Neuronal stem cell (in vitro differentiated cells): ENCODE measurements at regions not wholly inside any gene's neighbourhood (a gene's known extent, or its start where the extent isn't known, plus 50 kb on each side); places are given as distances from the start of the nearest gene placed in this dataset.

Experiments used
- DNase-seq: peaks from one replicate; pipeline ENCODE4 v3.0.0-alpha.2; 2013; ENCODE audit warnings: low spot score
- H2AFZ ChIP-seq: one replicate; pipeline ENCODE4 v1.6.1; 2013; ENCODE audit warnings: mild to moderate bottlenecking, low read length, inconsistent platforms
- H2AK5ac ChIP-seq: 2 replicates; pipeline ENCODE4 v1.6.1; 2013; ENCODE audit warnings: low read depth, mild to moderate bottlenecking, inconsistent platforms, low read length, moderate library complexity, mixed read lengths
- H2BK120ac ChIP-seq: 2 replicates; pipeline ENCODE4 v1.6.1; 2013; ENCODE audit warnings: low read depth, mild to moderate bottlenecking, inconsistent platforms, low read length, moderate library complexity, mixed read lengths
- H2BK12ac ChIP-seq: one replicate; pipeline ENCODE4 v1.6.1; 2013; ENCODE audit warnings: low read length, inconsistent platforms
- H2BK15ac ChIP-seq: 2 replicates; pipeline ENCODE4 v1.6.1; 2013; ENCODE audit warnings: mild to moderate bottlenecking, low read length, inconsistent platforms, mixed read lengths
- H2BK5ac ChIP-seq: one replicate; pipeline ENCODE4 v1.6.1; 2013; ENCODE audit warnings: inconsistent platforms, mild to moderate bottlenecking, low read length, moderate library complexity
- H3K14ac ChIP-seq: one replicate; pipeline ENCODE4 v1.6.1; 2013; ENCODE audit warnings: low read length, inconsistent platforms
- H3K18ac ChIP-seq: 2 replicates; pipeline ENCODE4 v1.6.1; 2013; ENCODE audit warnings: low read length, inconsistent platforms
- H3K23ac ChIP-seq: 2 replicates; pipeline ENCODE4 v1.6.1; 2013; ENCODE audit warnings: low read depth, mild to moderate bottlenecking, mixed read lengths, low read length, inconsistent platforms; ENCODE audit not compliant: poor library complexity
- H3K27ac ChIP-seq: replicated peaks from 3 replicates; pipeline ENCODE4 v1.5.1; 2013; ENCODE audit warnings: low read length, inconsistent platforms
- H3K27me3 ChIP-seq, 3 experiments: 2 replicates each; pipeline ENCODE4 v1.6.1; 2013; ENCODE audit warnings: low read length in 3 of 3, mild to moderate bottlenecking in 2 of 3, inconsistent platforms in 1 of 3, low read depth in 1 of 3, mixed read lengths in 1 of 3, moderate library complexity in 1 of 3; ENCODE audit not compliant: control insufficient read depth in 3 of 3, insufficient read depth in 3 of 3
- H3K36me3 ChIP-seq, 2 donors: replicated peaks in 1 of 2; 2 replicates each; pipeline ENCODE4 v1.6.1; 2013; ENCODE audit warnings: low read length in 2 of 2; ENCODE audit not compliant: control insufficient read depth in 2 of 2, insufficient read depth in 2 of 2
- H3K4ac ChIP-seq: 2 replicates; pipeline ENCODE4 v1.6.1; 2013; ENCODE audit warnings: inconsistent platforms, mild to moderate bottlenecking, low read length, moderate library complexity
- H3K4me1 ChIP-seq, 2 donors: 1 replicate in 1 of 2; 2 replicates in 1 of 2; pipeline ENCODE4 v1.6.1; 2013; ENCODE audit warnings: low read length in 2 of 2, low read depth in 1 of 2; ENCODE audit not compliant: control insufficient read depth in 2 of 2, insufficient read depth in 1 of 2
- H3K4me2 ChIP-seq: one replicate; pipeline ENCODE4 v1.6.1; 2013; ENCODE audit warnings: mild to moderate bottlenecking, low read length, inconsistent platforms; ENCODE audit not compliant: insufficient read depth, poor library complexity, severe bottlenecking
- H3K4me3 ChIP-seq, 2 donors: 2 replicates each; pipeline ENCODE4 v1.5.1; 2013; ENCODE audit warnings: low read length in 2 of 2, mild to moderate bottlenecking in 2 of 2, inconsistent platforms in 1 of 2, moderate library complexity in 1 of 2
- H3K79me1 ChIP-seq: one replicate; pipeline ENCODE4 v1.6.1; 2013; ENCODE audit warnings: low read depth, mild to moderate bottlenecking, inconsistent platforms, low read length, moderate library complexity
- H3K9ac ChIP-seq: one replicate; pipeline ENCODE4 v1.6.1; 2013; ENCODE audit warnings: mild to moderate bottlenecking, low read depth, low read length, inconsistent platforms; ENCODE audit not compliant: poor library complexity
- H3K9me3 ChIP-seq, 2 donors: replicated peaks in 1 of 2; 2 replicates each; pipeline versions ENCODE3 to v1.6.1; 2013; ENCODE audit warnings: low read length in 2 of 2, mild to moderate bottlenecking in 2 of 2, inconsistent platforms in 1 of 2, low read depth in 1 of 2, mixed read lengths in 1 of 2, moderate library complexity in 1 of 2; ENCODE audit not compliant: control insufficient read depth in 2 of 2, insufficient read depth in 1 of 2
- H4K8ac ChIP-seq: one replicate; pipeline ENCODE4 v1.6.1; 2013; ENCODE audit warnings: low read depth, mild to moderate bottlenecking, inconsistent platforms, low read length, moderate library complexity
- H4K91ac ChIP-seq: one replicate; pipeline ENCODE4 v1.6.1; 2013; ENCODE audit warnings: low read length, low read depth, mild to moderate bottlenecking, inconsistent platforms; ENCODE audit not compliant: poor library complexity
- WGBS, 2 donors: extraction: QIAGEN DNeasy Blood & Tissue Kit; methylation state at CpG; one replicate each; pipeline ENCODE4 v1.1.7; 2013; ENCODE audit warnings: missing lambda C conversion rate in 2 of 2, mixed read lengths in 1 of 2; ENCODE audit not compliant: insufficient read length in 2 of 2, insufficient replicate concordance in 1 of 2; ENCODE audit errors: extremely low coverage in 2 of 2; 5-methylcytosine and 5-hydroxymethylcytosine counted together

GRCh38 chr13:75993241-75993640 lies 357.1 kb downstream of the LMO7 start:
- no peak overlapping the region for H3K4me3 ChIP-seq
- H4K91ac ChIP-seq: no peak overlapping the region
- peaks cover 0 to 1% of the 10 kb centered on the region in 2 donors for H3K9me3 ChIP-seq
- no peak overlapping the region for H3K23ac ChIP-seq
- no peak overlapping the region for H3K18ac ChIP-seq
- H3K4me1 ChIP-seq: no peaks in the 10 kb centered on the region
- no peak overlapping the region for H4K8ac ChIP-seq
- no peak overlapping the region for H3K4me2 ChIP-seq
- H2BK5ac ChIP-seq: no peak overlapping the region
- no peak overlapping the region for H2BK12ac ChIP-seq
- no peak overlapping the region for H2AK5ac ChIP-seq
- DNase-seq: no peak
- no peak overlapping the region for H3K4ac ChIP-seq
- H3K14ac ChIP-seq: no peak overlapping the region
- no peak overlapping the region for H3K9ac ChIP-seq
- H3K27me3 ChIP-seq: peaks cover 0 to 2% (median 0%) of the 10 kb centered on the region in 3 experiments
- H3K36me3 ChIP-seq: no peaks in the 10 kb centered on the region
- WGBS, 2 donors: no CpG with 5 or more reads among the region's 3 CpGs
- H2BK120ac ChIP-seq: no peak overlapping the region
- no peak overlapping the region for H2AFZ ChIP-seq
- H3K27ac ChIP-seq: no peak overlapping the region
- no peaks in the 10 kb centered on the region for H3K79me1 ChIP-seq
- no peak overlapping the region for H2BK15ac ChIP-seq

DNA sequence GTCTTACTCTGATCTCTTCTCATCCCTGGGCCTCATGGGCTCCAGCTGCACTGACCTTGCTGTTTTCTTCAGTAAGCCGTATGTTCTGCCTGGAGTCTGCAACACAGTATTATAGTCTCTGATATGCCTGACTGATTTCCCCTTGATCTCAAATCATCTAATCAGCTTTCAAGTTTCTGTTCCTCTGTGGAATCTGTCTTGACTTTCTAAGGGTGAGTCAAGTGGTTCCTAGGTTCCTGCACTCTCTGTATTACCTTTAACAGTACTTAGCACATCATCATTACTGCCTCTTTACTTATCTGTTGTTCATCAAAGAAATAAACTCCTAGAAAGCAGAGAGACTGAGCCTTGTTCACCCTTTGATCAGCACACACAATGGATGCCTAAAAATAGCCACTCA lies 350.7 kb downstream of the LMO7 start:
- no peak overlapping the region for H4K8ac ChIP-seq
- H2BK15ac ChIP-seq: no peak overlapping the region
- no peak overlapping the region for H2BK5ac ChIP-seq
- no peak overlapping the region for H3K18ac ChIP-seq
- H3K4me1 ChIP-seq: no peaks in the 10 kb centered on the region
- no peak overlapping the region for H3K4me2 ChIP-seq
- H2BK12ac ChIP-seq: no peak overlapping the region
- no peak for DNase-seq
- no peak overlapping the region for H2AK5ac ChIP-seq
- no peaks in the 10 kb centered on the region for H3K79me1 ChIP-seq
- no peaks in the 10 kb centered on the region for H3K27me3 ChIP-seq
- H3K9ac ChIP-seq: no peak overlapping the region
- no peak overlapping the region for H3K4ac ChIP-seq
- H2AFZ ChIP-seq: no peak overlapping the region
- no peaks in the 10 kb centered on the region for H3K9me3 ChIP-seq
- H3K4me3 ChIP-seq: no peak overlapping the region
- no peaks in the 10 kb centered on the region for H3K36me3 ChIP-seq
- H4K91ac ChIP-seq: no peak overlapping the region
- no CpG with 5 or more reads among the region's 1 CpG for WGBS, 2 donors
- no peak overlapping the region for H3K14ac ChIP-seq
- H2BK120ac ChIP-seq: no peak overlapping the region
- H3K27ac ChIP-seq: no peak overlapping the region
- no peak overlapping the region for H3K23ac ChIP-seq

DNA sequence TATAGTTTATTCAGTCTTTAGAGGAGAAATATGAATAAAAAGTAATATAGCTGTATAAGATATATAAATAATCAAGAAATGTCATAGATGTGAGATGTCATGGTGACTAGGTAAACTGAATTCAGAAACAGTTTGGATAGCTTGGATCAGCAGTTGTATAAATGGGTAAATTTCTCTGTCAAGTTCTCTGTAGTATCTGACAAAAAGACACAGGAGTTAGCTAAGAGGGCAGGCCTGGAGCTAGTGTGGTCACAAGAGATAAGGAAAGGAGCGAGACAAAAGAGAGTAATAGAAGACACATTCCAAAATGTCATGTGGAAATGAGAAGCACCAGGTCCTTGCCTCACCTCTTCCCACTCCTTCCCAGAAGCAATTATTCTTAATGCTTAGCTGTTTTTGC lies 349.0 kb downstream of the LMO7 start:
- Histone ChIP-seq H3K23ac (no peak overlapping the region), H3K4me2 (no peak overlapping the region), H3K14ac (no peak overlapping the region), H4K91ac (no peak overlapping the region), H2BK12ac (no peak overlapping the region), H3K4me1 (no peaks in the 10 kb centered on the region), H3K9ac (no peak overlapping the region), H3K18ac (no peak overlapping the region), H2AFZ (no peak overlapping the region), H3K27me3 (no peaks in the 10 kb centered on the region), H2AK5ac (no peak overlapping the region), H4K8ac (no peak overlapping the region), H3K36me3 (no peaks in the 10 kb centered on the region), H3K27ac (no peak overlapping the region), H3K9me3 (no peaks in the 10 kb centered on the region), H2BK15ac (no peak overlapping the region), H2BK5ac (no peak overlapping the region), H3K79me1 (no peaks in the 10 kb centered on the region), H3K4ac (no peak overlapping the region), H2BK120ac (no peak overlapping the region), H3K4me3 (no peak overlapping the region)
- no CpG with 5 or more reads among the region's 1 CpG for WGBS, 2 donors
- no peak for DNase-seq

DNA sequence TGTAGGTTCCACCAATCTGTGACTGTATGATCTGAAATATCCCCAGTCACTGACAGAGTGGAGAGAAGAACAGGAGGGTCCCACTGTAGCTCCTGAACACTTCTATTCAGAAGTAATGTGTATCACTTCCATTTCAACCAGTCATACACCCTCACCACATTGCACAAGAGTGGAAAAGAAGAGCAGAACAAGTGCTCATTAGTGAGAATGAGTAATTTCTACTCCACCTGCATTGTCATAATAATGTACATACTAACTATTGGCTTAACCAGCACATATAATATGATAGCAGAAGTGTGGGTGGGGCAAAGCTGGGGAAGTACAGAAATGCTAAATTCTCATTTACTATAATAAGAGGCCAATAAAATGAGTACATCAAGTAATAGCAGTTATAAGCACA lies 342.7 kb downstream of the LMO7 start:
- no peaks in the 10 kb centered on the region for H3K36me3 ChIP-seq
- no peak overlapping the region for H4K91ac ChIP-seq
- no peak for DNase-seq
- no peak overlapping the region for H2AK5ac ChIP-seq
- H3K18ac ChIP-seq: no peak overlapping the region
- no peak overlapping the region for H2BK120ac ChIP-seq
- H3K4me1 ChIP-seq: no peaks in the 10 kb centered on the region
- H3K9me3 ChIP-seq: peaks cover 0 to 2% of the 10 kb centered on the region in 2 donors
- H3K4ac ChIP-seq: no peak overlapping the region
- H3K27me3 ChIP-seq: no peaks in the 10 kb centered on the region
- H3K4me2 ChIP-seq: no peak overlapping the region
- no peak overlapping the region for H2BK15ac ChIP-seq
- no peak overlapping the region for H3K23ac ChIP-seq
- H2AFZ ChIP-seq: no peak overlapping the region
- H3K4me3 ChIP-seq: no peak overlapping the region
- H2BK12ac ChIP-seq: no peak overlapping the region
- no peak overlapping the region for H2BK5ac ChIP-seq
- H3K27ac ChIP-seq: no peak overlapping the region
- H3K14ac ChIP-seq: no peak overlapping the region
- no peak overlapping the region for H3K9ac ChIP-seq
- H3K79me1 ChIP-seq: no peaks in the 10 kb centered on the region
- H4K8ac ChIP-seq: no peak overlapping the region
